ENCODE measurements at regions not wholly inside any gene's neighbourhood (a gene's known extent, or its start where the extent isn't known, plus 50 kb on each side); places are given as distances from the start of the nearest gene placed in this dataset.

- DNase-seq = no peak
Measured at GRCh38 chr9:72428329-72428728, 63.3 kb upstream of the ZFAND5 start.

GRCh38 chr9:72427801-72428200, 62.8 kb upstream of the ZFAND5 start:
- no peak for DNase-seq

GRCh38 chr9:72424131-72424530, 59.1 kb upstream of the ZFAND5 start:
- no peak for DNase-seq

- DNase-seq = no peak
Measured at GRCh38 chr9:72422214-72422613, 57.2 kb upstream of the ZFAND5 start.

GRCh38 chr9:72420783-72421182, 55.8 kb upstream of the ZFAND5 start:
- DNase-seq = no peak

GRCh38 chr9:72415948-72416347, 50.9 kb upstream of the ZFAND5 start:
- no peak for DNase-seq

GRCh38 chr9:72415163-72415562, 50.2 kb upstream of the ZFAND5 start:
- DNase-seq = no peak

Data from NCI-H524 treated with DMSO at 0.1 percent for 48 hours (cell line).